SH-SY5Y (cell line): ENCODE measurements at regions not wholly inside any gene's neighbourhood (a gene's known extent, or its start where the extent isn't known, plus 50 kb on each side); places are given as distances from the start of the nearest gene placed in this dataset.

Source experiments
- GATA2 ChIP-seq: IDR thresholded peaks from 2 replicates; pipeline ENCODE4 v1.6.1; 2011; ENCODE audit warnings: mild to moderate bottlenecking, low read depth, low read length
- GATA3 ChIP-seq: IDR thresholded peaks from 2 replicates; pipeline ENCODE4 v1.6.1; 2011; ENCODE audit warnings: low read depth, mild to moderate bottlenecking, low read length, moderate library complexity

DNA sequence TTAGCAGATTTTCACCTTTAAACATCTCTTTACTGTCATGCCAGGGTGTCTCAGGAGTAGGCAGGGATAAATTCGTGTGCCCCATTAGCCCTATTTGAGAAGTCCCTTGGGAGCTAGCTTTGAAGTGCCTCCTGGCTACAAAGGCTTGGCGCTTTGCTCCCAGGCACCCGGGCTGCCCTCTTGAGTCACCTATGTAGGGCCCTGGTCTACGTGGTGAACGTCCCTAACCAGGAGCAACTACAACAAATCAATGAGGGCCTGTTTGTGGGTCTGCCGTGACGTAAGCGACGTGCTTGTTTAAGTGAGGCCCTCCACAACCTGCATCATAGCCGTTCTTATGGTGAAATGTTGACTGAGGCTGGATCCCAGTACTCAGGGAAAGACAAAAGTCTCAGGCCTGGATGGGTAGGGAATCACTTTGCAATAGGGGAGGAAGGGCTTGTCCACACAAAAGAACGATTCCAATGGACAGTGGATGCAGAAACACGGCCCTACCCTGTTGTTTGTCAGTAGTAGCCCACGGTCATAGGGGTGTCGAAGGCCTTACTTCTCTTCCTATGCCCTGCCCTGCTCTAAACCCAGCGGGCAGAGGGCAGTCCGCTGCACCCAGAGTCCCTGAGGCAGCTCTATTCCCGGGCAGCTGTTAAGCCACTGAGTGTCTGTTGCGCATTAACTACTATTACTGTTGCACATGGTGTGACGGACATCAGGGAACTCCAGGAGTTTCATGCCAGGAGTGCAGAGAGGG lies 93.9 kb downstream of the INHBB start:
- TF ChIP-seq GATA2 (no peak), GATA3 (no peak)
